ENCODE measurements at regions not wholly inside any gene's neighbourhood (a gene's known extent, or its start where the extent isn't known, plus 50 kb on each side); places are given as distances from the start of the nearest gene placed in this dataset.

DNA sequence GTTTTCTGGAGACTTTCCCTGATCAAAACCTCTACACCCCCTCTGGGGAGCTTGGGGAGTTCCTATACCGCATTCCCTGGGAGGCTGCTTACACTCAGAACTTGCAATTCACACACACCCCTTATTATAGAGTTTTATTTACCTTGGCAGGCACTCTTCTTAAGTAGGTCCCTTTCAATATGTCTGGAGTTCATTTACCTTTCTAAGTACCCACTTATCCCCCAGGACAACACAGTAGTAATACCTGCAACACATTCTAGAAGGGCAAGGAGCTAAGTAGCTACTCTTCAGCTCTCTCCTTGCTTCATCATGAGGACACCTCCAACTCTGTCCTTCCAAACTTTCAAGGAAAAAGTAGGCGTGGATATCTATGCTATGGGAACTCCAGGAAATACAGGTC is 127.8 kb upstream of the ANO3 start (continued):
- TF ChIP-seq YY1 (IDR thresholded peaks at IDR 0.05; ENCODE audit: extremely low read depth, insufficient replicate concordance, low read depth, low read length) (no peak), RAD21 (IDR thresholded peaks at IDR 0.05; ENCODE audit: low read depth) (no peak)

DNA sequence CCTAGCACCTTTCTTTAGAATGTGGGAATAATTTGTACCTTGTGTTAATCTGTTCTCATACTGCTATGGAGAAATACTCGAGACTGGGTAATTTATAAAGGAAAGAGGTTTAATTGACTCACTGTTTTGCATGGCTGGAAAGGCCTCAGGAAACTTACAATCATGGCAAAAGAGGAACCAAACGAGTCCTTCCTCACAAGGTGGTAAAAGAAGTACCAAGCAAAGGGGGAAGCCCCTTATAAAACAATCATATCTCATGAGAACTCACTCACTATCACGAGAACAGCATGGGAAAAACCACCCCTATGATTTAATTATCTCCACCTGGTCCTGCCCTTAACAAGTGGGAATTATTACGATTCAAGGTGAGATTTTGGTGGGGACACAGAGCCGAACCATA is 127.1 kb upstream of the ANO3 start:
- no peak for ATAC-seq
- no TSS peak for BruUV-seq (replicated peaks)
- no peak for DNase-seq (ENCODE audit: low read depth, low spot score)
- H3K9me2 ChIP-seq (ENCODE audit: insufficient read depth) = no peaks in the 10 kb centered on the region
- POLR2A ChIA-PET = no interaction called here
- H3K79me2 ChIP-seq (ENCODE audit: insufficient read depth, low read length) = no peaks in the 10 kb centered on the region
- TF ChIP-seq RAD21 (IDR thresholded peaks at IDR 0.05; ENCODE audit: low read depth) (no peak), POLR2A (IDR thresholded peaks at IDR 0.05; ENCODE audit: borderline replicate concordance, extremely low read depth, insufficient read depth, insufficient read length) (no peak), FOSL1 (IDR thresholded peaks at IDR 0.05; ENCODE audit: low read depth) (no peak), ZNF274 (IDR thresholded peaks at IDR 0.05; ENCODE audit: low read depth, low read length) (no peak), EGR1 (IDR thresholded peaks at IDR 0.05; ENCODE audit: low read depth) (no peak), YY1 (IDR thresholded peaks at IDR 0.05; ENCODE audit: extremely low read depth, insufficient replicate concordance, low read depth, low read length) (no peak), POLR2AphosphoS5 (IDR thresholded peaks at IDR 0.05; ENCODE audit: low read depth, low read length) (no peak), CEBPB (IDR thresholded peaks at IDR 0.05; ENCODE audit: low read depth) (no peak), ELF1 (IDR thresholded peaks at IDR 0.05; ENCODE audit: borderline replicate concordance, low read depth) (no peak), JUND (IDR thresholded peaks at IDR 0.05) (no peak)
- TF ChIP-seq, protein P1, sequence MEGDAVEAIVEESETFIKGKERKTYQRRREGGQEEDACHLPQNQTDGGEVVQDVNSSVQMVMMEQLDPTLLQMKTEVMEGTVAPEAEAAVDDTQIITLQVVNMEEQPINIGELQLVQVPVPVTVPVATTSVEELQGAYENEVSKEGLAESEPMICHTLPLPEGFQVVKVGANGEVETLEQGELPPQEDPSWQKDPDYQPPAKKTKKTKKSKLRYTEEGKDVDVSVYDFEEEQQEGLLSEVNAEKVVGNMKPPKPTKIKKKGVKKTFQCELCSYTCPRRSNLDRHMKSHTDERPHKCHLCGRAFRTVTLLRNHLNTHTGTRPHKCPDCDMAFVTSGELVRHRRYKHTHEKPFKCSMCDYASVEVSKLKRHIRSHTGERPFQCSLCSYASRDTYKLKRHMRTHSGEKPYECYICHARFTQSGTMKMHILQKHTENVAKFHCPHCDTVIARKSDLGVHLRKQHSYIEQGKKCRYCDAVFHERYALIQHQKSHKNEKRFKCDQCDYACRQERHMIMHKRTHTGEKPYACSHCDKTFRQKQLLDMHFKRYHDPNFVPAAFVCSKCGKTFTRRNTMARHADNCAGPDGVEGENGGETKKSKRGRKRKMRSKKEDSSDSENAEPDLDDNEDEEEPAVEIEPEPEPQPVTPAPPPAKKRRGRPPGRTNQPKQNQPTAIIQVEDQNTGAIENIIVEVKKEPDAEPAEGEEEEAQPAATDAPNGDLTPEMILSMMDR (IDR thresholded peaks at IDR 0.05 in 2 of 3, conservative IDR thresholded peaks at IDR 0.05 in 1 of 3; ENCODE audit: borderline replicate concordance in 1 of 3, insufficient read depth in 1 of 3, low read depth in 2 of 3, low read length in 2 of 3) = no peak
- no peaks in the 10 kb centered on the region for H3K4me1 ChIP-seq (ENCODE audit: control insufficient read depth in 1 of 2, insufficient read depth in 2 of 2, low read length in 2 of 2)
- H3K4me2 ChIP-seq (ENCODE audit: low read length) = no peak overlapping the region
- H3K27me3 ChIP-seq (ENCODE audit: insufficient read depth, low read length) = no peaks in the 10 kb centered on the region
- no peak overlapping the region for H3K4me3 ChIP-seq (replicated peaks in 1 of 2; ENCODE audit: low read depth in 1 of 2, low read length in 2 of 2)
- H3K9ac ChIP-seq (ENCODE audit: low read length) = no peak overlapping the region
- CTCF ChIA-PET = no interaction called here
- intact Hi-C loops (cut with micrococcal nuclease) = no loop called here
- H3K36me3 ChIP-seq (ENCODE audit: control insufficient read depth in 1 of 2, insufficient read depth in 2 of 2, low read length in 2 of 2) = no peaks in the 10 kb centered on the region
- H3K9me3 ChIP-seq (ENCODE audit: control insufficient read depth in 1 of 2, insufficient read depth in 1 of 2, low read depth in 1 of 2, low read length in 2 of 2) = peaks cover 0 to 9% of the 10 kb centered on the region in 2 experiments; a peak in 2 of 4 replicates
- RAD21 ChIA-PET (ENCODE audit: low non-redundant PET in 1 of 2, low total read pairs in 2 of 2, uncharacterized antibody in 2 of 2, unreplicated experiment in 2 of 2) = no interaction called here
- no peak overlapping the region for H3K27ac ChIP-seq (ENCODE audit: low read depth, low read length)
- H2AFZ ChIP-seq (ENCODE audit: low read depth, low read length, poor library complexity, severe bottlenecking) = no peak overlapping the region
- H4K20me1 ChIP-seq (ENCODE audit: insufficient read depth) = no peaks in the 10 kb centered on the region

Measured in HCT116 (cell line).